ENCODE measurements at regions not wholly inside any gene's neighbourhood (a gene's known extent, or its start where the extent isn't known, plus 50 kb on each side); places are given as distances from the start of the nearest gene placed in this dataset.

GRCh38 chr14:101123618-101124510, 220.3 kb upstream of the RTL1 start:
- DNase-seq: no peak

- no peak for DNase-seq
Observed at GRCh38 chr14:101124815-101125214, 221.3 kb upstream of the RTL1 start.

- DNase-seq: no peak
Observed at GRCh38 chr14:101125313-101125712, 221.8 kb upstream of the RTL1 start.

GRCh38 chr14:101125719-101126651, 222.5 kb upstream of the RTL1 start:
- no peak for DNase-seq

- DNase-seq: no peak
Observed at GRCh38 chr14:101126731-101127130, 223.2 kb upstream of the RTL1 start.

GRCh38 chr14:101127224-101127623, 223.7 kb upstream of the RTL1 start:
- no peak for DNase-seq

GRCh38 chr14:101128478-101129321, 225.2 kb upstream of the RTL1 start:
- no peak for DNase-seq

GRCh38 chr14:101129521-101130167, 226.1 kb upstream of the RTL1 start:
- DNase-seq: no peak

GRCh38 chr14:101130861-101131260, 227.3 kb upstream of the RTL1 start:
- DNase-seq: no peak

- DNase-seq: no peak
Observed at GRCh38 chr14:101131451-101131916, 228.0 kb upstream of the RTL1 start.

GRCh38 chr14:101132051-101132571, 228.6 kb upstream of the RTL1 start:
- DNase-seq: no peak

- no peak for DNase-seq
Observed at GRCh38 chr14:101132588-101132987, 229.1 kb upstream of the RTL1 start.

- DNase-seq: no peak
Observed at GRCh38 chr14:101133068-101133467, 229.5 kb upstream of the RTL1 start.

GRCh38 chr14:101134161-101134631, 230.7 kb upstream of the RTL1 start:
- DNase-seq: no peak

- no peak for DNase-seq
Observed at GRCh38 chr14:101134851-101135433, 231.4 kb upstream of the RTL1 start.

GRCh38 chr14:101135796-101136742, 232.5 kb upstream of the RTL1 start:
- DNase-seq: no peak

GRCh38 chr14:101137234-101137633, 233.7 kb upstream of the RTL1 start:
- DNase-seq: no peak

- DNase-seq: no peak
Observed at GRCh38 chr14:101147848-101148247, 244.3 kb upstream of the RTL1 start.

GRCh38 chr14:101150039-101150610, 246.6 kb upstream of the RTL1 start:
- DNase-seq: no peak
